GM18502 (cell line): ENCODE measurements at regions not wholly inside any gene's neighbourhood (a gene's known extent, or its start where the extent isn't known, plus 50 kb on each side); places are given as distances from the start of the nearest gene placed in this dataset.

ENCODE experiments used
- ATAC-seq: cut with Tn5 transposase; IDR thresholded peaks from one replicate; pipeline ENCODE4 v1.9.1; 2021; ENCODE audit warnings: mild to moderate bottlenecking; ENCODE audit not compliant: unreplicated experiment, poor library complexity

GRCh38 chr5:174606646-174607045 lies 117.7 kb upstream of the MSX2 start:
- no peak for ATAC-seq

DNA sequence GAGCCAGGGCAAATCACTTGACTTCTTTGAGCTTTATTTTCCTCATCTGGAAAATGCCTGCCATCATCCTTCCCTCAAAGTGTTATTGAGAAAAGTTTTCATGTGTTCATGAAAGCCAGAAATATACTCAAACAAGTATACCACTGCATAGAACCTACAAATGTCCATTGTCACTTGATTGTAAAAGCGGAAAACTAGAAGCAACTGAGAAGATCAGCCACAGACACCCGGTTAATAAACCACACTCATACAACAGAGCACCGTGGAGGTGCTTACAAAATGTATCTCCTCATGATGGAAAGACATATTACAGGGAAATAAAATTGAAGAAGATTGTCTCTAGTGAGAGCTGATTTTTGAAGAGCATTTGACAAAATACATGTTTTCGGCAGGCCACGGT lies 117.2 kb upstream of the MSX2 start:
- ATAC-seq = no peak

- no peak for ATAC-seq
Measured at GRCh38 chr5:174607916-174608315, 116.5 kb upstream of the MSX2 start.

DNA sequence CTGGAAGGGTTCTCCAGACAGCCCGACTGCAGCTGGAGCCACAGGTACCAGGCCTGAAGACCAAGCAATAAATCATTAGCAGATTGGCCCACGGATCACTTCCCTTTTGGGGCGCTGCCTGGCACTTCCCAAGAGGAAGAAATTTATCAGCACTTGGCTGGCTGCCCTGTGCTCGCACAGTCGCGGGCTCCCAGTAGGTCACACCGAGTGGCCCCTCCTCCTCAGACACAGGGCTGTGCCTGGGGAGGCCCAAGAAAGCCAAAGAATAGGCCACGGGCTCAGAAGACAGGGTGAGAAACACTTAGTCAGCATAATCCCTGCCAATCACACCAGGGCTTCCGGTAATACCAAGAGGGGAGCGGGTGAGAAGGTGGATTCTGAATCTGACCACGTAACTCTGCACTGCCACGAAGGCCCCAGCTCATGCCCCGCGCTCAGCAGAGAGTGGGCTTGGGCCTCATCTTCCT lies 115.7 kb upstream of the MSX2 start:
- ATAC-seq = no peak

- no peak for ATAC-seq
Measured at GRCh38 chr5:174609116-174609515, 115.3 kb upstream of the MSX2 start.

- no peak for ATAC-seq
Measured at GRCh38 chr5:174610968-174611367, 113.4 kb upstream of the MSX2 start.

- ATAC-seq = no peak
Measured at GRCh38 chr5:174612686-174613085, 111.7 kb upstream of the MSX2 start.

GRCh38 chr5:174614500-174615135 lies 109.8 kb upstream of the MSX2 start:
- ATAC-seq = no peak

DNA sequence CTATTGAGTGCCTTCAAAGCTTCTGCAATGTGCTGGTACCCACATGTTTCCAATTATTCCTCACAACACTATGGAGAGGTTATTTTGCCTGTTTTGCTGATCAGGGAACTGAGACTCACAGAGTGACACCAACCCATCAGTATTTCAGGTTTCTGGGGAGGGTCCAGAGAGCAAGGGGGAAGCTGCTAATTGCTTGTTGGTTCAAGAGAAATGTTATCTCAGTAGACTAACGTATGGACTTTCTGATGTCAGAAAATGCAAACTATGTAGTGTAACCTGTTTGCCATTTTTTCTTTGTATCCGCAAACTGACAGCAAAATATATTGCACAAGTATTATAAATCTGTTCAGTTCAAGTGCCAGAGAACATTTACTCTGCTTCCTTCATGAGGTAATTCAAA lies 108.3 kb upstream of the MSX2 start:
- no peak for ATAC-seq

- no peak for ATAC-seq
Measured at GRCh38 chr5:174617285-174617684, 107.1 kb upstream of the MSX2 start.

GRCh38 chr5:174617910-174618309 lies 106.5 kb upstream of the MSX2 start:
- ATAC-seq = no peak

GRCh38 chr5:174618589-174618988 lies 105.8 kb upstream of the MSX2 start:
- no peak for ATAC-seq

GRCh38 chr5:174622067-174622466 lies 102.3 kb upstream of the MSX2 start:
- ATAC-seq = no peak

GRCh38 chr5:174623018-174623417 lies 101.4 kb upstream of the MSX2 start:
- no peak for ATAC-seq

DNA sequence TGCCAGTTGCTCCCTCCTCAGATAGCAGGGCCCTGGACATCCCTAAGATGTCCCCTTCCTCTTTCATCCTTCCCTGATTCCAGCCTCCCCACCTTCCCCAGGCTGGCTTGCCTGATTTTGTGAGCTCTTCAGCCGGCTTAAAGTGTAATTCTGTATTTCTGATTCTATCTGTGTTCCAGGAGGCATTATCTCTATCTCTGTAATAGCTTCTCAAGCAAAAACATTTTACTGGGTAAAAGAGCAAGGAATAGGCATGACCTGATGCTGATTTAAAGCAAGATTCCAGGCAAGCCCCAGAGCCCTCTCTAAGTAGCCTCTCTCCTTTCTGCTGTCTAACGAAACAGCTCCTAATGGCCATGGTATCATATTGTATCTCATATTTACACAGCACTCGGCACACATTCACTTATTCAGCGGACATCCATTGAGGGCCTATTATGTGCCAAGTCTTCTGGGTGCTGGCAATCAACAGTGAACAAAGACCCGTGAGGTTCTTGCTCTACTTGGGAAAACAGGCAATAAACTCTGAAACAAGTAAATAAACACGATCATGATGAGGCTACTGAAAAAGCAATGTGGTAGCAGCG lies 100.9 kb upstream of the MSX2 start:
- no peak for ATAC-seq

DNA sequence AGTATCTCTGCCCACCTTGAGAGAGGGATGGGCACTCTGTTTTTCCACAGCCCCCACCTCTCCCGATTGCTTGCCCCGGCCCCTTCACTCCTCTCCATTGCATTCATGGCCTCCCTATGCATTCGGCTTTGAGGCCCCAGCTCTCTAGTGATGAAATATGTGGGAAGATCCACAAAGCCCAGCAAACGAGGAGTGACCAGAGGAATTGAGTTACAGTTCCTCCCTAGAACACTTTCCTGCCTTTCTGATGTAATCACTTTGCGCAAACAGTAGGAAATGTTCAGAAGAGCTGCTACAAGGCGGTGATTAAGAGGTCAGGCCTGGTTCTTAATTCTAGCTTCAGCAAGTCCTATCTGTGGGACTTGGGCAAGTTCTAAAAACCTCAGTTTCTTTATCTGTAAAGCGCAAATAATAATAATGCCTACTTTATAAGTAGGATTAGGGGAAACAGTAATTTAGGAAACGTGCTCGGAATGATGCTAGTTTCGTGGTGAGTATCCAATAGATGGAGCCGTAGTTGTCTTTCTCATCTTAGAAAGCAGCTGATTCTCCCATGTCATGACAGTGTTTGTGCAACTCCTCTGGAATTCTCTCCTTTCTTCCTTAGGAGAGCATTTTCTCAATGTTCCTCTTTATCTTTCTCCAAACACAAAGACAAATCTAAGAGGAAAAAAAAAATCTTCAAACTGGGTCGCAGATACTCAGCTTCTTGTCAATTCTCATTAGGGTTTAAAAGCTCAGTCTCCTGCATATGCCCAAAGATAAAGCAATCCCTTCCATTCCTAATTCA lies 99.5 kb upstream of the MSX2 start:
- ATAC-seq = no peak

- ATAC-seq = no peak
Measured at GRCh38 chr5:174625591-174626350, 98.6 kb upstream of the MSX2 start.

DNA sequence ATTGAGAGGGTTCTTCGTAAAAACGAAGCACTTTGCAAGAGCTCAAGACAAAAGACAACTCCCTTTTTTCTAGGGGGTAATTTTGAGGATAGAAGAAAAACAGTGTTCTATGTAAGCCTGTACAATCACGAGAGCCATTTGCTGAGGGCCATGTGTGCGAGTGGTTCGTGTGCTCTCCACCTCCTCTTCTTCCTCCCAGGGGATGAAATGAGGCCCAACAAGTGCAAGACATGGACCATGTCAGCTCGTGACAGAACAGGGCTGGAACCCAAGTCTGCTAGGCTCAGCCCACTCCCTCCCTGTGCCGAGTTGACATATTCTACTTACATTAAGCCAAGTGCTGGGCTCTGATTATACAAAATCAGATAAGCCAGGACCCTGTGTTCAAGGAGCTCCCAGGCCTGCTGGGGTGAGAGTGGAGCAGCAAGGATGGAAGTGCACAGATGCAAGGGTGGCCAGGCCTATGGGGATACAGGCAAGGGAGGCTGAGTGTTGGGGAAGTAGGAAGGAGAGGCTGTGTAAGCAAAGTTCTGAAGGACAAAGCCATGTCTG lies 97.9 kb upstream of the MSX2 start:
- no peak for ATAC-seq

GRCh38 chr5:174636094-174636493 lies 88.3 kb upstream of the MSX2 start:
- ATAC-seq = no peak

DNA sequence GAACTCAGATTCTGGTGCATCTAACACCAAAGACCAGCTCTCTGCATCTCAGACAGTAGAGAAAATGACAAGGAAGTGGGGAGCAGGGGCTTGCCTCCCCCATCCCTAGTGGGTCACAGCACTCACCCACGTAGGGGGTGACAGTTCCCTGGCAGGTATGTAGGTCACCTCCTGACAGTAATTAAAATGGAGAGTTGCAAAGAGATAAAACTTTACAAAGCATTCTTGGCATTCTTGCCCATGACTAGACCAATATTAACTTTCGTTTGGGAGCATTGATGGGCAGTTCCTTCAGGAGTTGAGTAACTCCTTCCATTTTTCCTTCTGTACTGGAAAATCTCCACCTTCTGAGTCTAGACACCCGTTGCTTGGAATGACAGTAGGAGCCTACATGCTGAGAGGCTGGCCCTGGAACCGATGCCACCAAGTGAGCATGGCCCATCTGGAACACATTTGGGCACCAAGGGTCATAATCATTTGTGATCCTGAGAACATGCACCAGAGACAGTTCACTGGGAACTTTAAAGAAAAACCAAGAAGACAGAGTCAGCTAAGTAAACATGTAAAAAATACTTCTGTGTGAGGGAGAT lies 81.5 kb upstream of the MSX2 start:
- no peak for ATAC-seq
